CD4-positive, alpha-beta T cell treated with Interleukin-15 for 4 hours (primary cell): ENCODE measurements at regions not wholly inside any gene's neighbourhood (a gene's known extent, or its start where the extent isn't known, plus 50 kb on each side); places are given as distances from the start of the nearest gene placed in this dataset.
"Not testable (repeated sequence)": the region's sequence is repeated elsewhere in the genome, so short reads cannot be mapped to it uniquely, and the experiment has no call there.

Experiments
- DNase-seq: peaks from one replicate; pipeline ENCODE4 v3.0.0-alpha.2; 2020; ENCODE audit warnings: low spot score

GRCh38 chr10:9848278-9848677 is 1169.4 kb upstream of the CELF2 start:
- DNase-seq: no peak

- no peak for DNase-seq
Measured at GRCh38 chr10:9848981-9849380, 1168.7 kb upstream of the CELF2 start.

GRCh38 chr10:9850415-9850814 is 1167.3 kb upstream of the CELF2 start:
- no peak for DNase-seq

- DNase-seq: no peak
Measured at GRCh38 chr10:9851808-9852207, 1165.9 kb upstream of the CELF2 start.

- no peak for DNase-seq
Measured at GRCh38 chr10:9853405-9854355, 1164.0 kb upstream of the CELF2 start.

GRCh38 chr10:9855451-9855850 is 1162.2 kb upstream of the CELF2 start:
- not testable (repeated sequence) for DNase-seq

GRCh38 chr10:9858816-9859215 is 1158.9 kb upstream of the CELF2 start:
- DNase-seq: no peak

- DNase-seq: no peak
Measured at GRCh38 chr10:9860045-9860444, 1157.6 kb upstream of the CELF2 start.

GRCh38 chr10:9863559-9864121 is 1154.0 kb upstream of the CELF2 start:
- no peak for DNase-seq

- no peak for DNase-seq
Measured at GRCh38 chr10:9868499-9868898, 1149.2 kb upstream of the CELF2 start.

GRCh38 chr10:9869205-9869604 is 1148.5 kb upstream of the CELF2 start:
- no peak for DNase-seq

- DNase-seq: no peak
Measured at GRCh38 chr10:9869606-9870176, 1148.0 kb upstream of the CELF2 start.

- DNase-seq: no peak
Measured at GRCh38 chr10:9875353-9875752, 1142.3 kb upstream of the CELF2 start.

GRCh38 chr10:9877978-9878377 is 1139.7 kb upstream of the CELF2 start:
- DNase-seq: no peak

GRCh38 chr10:9878383-9878782 is 1139.3 kb upstream of the CELF2 start:
- no peak for DNase-seq

- no peak for DNase-seq
Measured at GRCh38 chr10:9885761-9886160, 1131.9 kb upstream of the CELF2 start.

GRCh38 chr10:9886772-9887171 is 1130.9 kb upstream of the CELF2 start:
- no peak for DNase-seq

GRCh38 chr10:9895453-9895852 is 1122.2 kb upstream of the CELF2 start:
- DNase-seq: no peak

- DNase-seq: no peak
Measured at GRCh38 chr10:9895981-9896380, 1121.7 kb upstream of the CELF2 start.

- no peak for DNase-seq
Measured at GRCh38 chr10:9898633-9899395, 1118.9 kb upstream of the CELF2 start.

- DNase-seq: no peak
Measured at GRCh38 chr10:9900751-9901150, 1116.9 kb upstream of the CELF2 start.

GRCh38 chr10:9901971-9902370 is 1115.7 kb upstream of the CELF2 start:
- DNase-seq: no peak
